Hepatocyte (in vitro differentiated cells): ENCODE measurements at regions not wholly inside any gene's neighbourhood (a gene's known extent, or its start where the extent isn't known, plus 50 kb on each side); places are given as distances from the start of the nearest gene placed in this dataset.

Source experiments
- EZH2 ChIP-seq: fragments of 200-600 bp; sonication (generic); IDR thresholded peaks from 2 replicates; pipeline ENCODE4 v1.6.1; 2016; ENCODE audit warnings: antibody characterized with exemption, mild to moderate bottlenecking, borderline replicate concordance
- EZH2phosphoT487 ChIP-seq: fragments of 200-600 bp; sonication (generic); IDR thresholded peaks from one replicate; pipeline ENCODE4 v1.6.1; 2018; ENCODE audit warnings: antibody characterized with exemption, mild to moderate bottlenecking, low read depth, moderate library complexity; ENCODE audit not compliant: unreplicated experiment, severe bottlenecking
- TF ChIP-seq, protein P1 (sequence below): fragments of 200-600 bp; sonication (generic); IDR thresholded peaks from 2 replicates; pipeline ENCODE4 v1.5.1; 2016; ENCODE audit warnings: antibody characterized with exemption, mild to moderate bottlenecking; ENCODE audit not compliant: poor library complexity

GRCh38 chr4:153904011-153904410 is 115.1 kb upstream of the SFRP2 start:
- TF ChIP-seq, protein P1, sequence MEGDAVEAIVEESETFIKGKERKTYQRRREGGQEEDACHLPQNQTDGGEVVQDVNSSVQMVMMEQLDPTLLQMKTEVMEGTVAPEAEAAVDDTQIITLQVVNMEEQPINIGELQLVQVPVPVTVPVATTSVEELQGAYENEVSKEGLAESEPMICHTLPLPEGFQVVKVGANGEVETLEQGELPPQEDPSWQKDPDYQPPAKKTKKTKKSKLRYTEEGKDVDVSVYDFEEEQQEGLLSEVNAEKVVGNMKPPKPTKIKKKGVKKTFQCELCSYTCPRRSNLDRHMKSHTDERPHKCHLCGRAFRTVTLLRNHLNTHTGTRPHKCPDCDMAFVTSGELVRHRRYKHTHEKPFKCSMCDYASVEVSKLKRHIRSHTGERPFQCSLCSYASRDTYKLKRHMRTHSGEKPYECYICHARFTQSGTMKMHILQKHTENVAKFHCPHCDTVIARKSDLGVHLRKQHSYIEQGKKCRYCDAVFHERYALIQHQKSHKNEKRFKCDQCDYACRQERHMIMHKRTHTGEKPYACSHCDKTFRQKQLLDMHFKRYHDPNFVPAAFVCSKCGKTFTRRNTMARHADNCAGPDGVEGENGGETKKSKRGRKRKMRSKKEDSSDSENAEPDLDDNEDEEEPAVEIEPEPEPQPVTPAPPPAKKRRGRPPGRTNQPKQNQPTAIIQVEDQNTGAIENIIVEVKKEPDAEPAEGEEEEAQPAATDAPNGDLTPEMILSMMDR: no peak
- no peak for TF ChIP-seq EZH2
- TF ChIP-seq EZH2phosphoT487: no peak
